Stimulated activated CD8-positive, alpha-beta memory T cell treated with anti-CD3 and anti-CD28 coated beads, Interleukin-12 subunit alpha, Interleukin-12 subunit beta, amount 100 ng/mL, for 24 hours (primary cell): ENCODE measurements at regions not wholly inside any gene's neighbourhood (a gene's known extent, or its start where the extent isn't known, plus 50 kb on each side); places are given as distances from the start of the nearest gene placed in this dataset.

Experiments
- DNase-seq: peaks from one replicate; pipeline ENCODE4 v3.0.0-alpha.2; 2020; ENCODE audit errors: extremely low read depth

DNA sequence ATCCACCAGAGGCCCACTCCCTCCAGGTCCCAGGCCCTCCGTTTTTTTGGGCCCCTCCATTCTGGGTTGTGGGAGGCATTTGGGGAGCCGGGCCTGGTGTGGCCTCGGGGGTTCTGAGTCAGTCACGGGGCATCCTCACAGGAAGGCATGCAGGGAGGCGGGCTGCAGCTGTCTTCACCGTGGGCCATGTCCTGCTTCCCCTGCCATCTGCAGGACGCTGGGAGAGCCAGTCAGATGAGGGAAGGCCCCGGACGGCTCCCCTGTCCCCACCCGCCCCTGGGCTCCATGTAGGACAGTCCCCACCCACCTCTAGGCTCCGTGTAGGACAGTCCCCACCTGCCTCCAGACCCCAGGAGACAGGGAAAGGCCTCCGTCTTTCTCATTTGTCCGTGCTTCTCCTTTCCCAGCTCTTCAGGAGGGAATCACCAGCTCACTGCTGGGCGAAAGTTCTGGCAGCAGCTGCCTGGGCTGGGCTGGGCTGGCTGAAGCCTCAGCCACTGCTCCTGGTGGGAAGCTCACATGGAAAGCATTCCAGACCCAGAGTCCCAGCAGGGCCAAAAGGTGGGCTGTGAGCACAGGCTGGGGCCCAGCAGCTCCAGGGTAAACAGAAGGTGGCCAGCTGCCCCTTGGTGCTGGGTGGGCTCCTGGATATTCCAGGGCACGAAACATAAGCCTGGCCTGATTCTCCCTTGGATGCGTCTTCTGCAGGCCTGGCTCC, 217.8 kb downstream of the KIF26A start:
- no peak for DNase-seq

DNA sequence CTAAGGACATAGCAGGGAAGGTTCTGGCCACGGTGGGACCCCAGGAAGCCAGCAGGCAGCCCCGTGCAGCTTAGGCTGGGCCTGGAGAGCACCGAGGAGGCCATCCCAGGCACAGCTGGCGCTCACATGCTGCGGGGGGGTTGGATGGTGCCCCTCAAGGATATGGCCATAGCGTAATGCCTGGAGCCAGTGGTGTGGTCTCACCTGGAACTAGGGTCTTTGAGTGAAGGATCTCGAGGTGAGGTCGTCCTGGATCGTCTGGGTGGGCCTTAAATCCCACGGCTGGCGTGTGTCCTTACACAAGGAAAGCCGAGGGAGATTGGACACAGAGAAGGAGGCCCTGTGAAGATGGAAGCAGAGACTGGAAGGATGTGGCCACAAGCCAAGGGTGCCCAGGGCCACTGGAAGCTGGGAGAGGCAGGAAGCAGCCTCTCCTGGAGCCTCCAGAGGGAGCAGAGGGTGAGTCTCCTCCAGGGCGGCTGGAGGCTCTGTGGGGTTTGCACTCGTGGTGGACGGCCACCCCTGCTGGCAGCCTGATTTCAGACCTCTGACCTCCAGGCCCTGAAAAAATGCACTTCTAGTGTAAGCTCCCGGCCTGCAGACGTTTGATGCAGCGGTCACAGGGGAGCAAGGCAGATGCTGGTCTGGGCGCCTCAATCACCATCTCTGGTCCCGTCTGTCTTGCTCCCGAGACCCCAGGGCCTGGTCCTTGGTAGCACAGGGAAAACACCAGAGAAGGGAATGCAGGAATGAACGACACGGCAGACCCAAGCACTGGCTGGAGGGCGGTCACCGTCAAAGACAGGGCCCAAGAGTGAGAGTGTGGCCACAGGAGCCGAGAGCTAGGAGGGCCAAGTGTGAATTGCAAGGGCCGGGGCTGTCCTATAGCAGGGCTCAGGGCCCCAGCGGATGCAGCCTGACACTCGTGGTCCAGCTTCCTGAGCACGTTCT, 218.6 kb downstream of the KIF26A start:
- DNase-seq, result no peak

DNA sequence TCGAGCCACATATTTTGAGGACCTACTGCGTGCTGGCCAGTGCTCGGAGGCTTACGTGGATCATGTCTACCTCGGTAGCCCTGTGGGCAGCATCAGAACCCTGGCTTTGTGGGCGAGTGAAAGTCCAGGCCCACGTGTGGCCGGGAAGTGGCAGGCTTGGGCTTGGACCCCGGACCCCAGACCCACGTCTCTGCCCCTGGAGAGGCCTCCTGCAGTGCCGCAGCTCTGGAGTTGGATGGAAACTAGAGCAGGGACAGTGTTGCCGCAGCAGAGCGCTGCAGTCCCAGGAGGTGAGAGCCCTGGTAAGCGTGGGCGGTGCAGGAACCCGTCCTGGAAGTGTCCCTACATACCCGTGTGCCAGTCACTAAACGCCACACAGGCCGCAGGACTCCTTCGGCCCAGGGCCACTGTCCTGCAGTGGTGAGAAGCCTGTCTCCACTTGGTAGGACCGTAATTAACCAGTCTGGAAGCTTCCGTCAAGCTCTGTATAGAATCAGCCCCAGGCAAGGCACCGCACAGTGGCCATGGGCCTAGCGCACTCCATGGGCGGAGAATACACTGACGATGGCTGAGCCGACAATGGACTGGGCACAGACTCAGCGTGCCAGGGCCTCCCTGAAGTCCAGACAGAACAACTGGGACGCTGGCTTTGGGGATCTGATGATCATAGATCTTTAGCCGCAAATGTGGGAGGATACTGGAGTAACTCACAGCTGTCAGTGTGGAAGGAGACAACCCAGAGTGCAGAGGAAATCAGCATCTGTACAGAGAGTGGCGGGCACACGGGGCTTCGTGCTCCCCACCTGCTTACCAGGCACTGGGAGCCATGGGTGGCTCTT, 219.5 kb downstream of the KIF26A start:
- DNase-seq, result no peak

DNA sequence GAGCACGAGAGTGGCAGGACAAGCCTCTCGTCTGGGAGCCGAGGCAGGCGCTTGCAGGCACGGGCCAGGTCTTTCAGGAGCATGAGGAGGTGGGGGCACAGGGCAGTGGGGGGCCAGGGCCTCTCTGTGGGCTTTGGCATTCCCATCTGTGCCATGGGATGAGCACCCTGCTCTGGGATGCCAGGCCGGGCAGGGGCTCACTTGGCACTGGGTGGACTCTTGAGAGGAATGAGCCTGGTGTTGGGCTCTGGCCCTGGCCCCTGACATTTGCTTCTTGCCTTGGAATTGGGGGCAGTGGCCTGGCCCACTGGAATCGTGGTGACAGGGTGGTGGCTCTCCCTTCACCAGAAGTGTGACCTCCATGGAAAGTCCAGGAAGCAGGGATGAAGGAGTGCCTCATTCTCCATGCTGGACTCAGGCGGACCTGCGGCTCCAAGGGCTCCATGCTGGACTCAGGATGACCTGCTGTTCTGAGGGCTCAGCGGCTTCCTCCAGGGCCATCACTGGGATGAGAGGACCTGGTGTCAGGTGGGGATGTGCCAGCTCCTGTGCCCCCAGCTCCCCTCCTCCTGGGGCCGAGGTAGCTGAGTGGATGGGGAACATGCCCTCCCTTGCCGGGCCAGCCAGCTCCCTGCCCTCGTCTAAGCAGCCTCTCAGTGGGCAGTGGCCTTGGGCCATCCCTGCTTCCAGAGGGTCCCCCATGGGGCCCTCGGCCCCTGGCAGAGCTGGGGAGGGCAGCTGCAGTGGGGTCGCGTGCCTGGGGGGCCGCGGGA, 220.3 kb downstream of the KIF26A start:
- DNase-seq, result no peak

DNA sequence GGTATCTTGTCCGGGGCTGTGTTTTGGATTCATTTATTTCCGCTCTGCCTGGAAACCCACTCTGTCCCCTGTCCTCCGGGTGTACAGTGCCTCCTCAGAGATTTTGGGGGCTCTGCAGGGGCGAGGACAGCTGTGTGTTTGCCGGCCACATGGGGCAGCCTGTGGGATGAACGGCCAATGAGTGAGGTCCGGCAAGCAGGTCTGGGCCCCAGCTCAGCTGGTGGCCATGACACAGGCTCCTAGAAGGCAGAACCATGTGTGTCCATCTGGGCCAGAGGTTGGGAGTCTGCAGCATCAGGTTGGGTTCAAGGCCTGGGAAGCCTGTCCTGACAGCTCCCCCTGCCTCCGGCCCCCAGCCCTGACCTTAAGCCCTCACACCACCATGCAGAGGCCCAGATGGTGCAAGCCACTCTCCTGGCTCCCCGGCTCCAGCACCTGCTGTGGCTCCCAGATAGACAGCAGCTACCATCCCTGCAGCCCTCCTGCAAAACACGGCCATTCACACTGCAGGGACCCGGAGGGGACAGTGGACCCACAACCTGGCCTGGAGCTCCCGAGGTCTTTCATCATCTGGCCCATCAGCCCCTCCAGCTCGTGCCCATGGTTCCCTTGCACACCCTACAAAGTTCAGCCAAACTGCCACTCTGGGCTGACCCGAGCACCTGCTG, 220.1 kb upstream of the C14orf180 start:
- no peak for DNase-seq

DNA sequence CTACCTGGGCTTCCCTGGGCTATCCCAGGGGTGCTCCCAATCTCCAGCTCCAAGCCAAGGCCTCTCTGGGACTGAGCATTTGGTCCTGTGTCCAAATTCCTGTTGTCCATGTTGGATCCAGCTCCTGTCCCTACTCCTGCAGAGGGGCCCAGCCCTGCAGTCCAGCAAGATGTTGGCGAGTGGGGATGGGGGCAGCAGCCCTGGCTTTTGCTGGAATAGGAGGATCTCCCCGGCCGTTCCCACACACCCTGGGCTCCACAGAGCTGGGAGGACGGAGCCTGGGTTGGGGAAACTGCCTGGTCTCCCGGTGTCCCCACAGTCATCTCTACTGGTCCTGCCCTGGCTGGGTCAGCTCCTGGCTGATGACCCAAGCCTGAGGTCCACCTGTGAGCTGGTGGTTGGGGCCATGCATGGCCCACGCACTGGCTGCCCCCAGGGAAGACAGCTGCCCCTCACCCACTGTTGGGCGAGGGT, 219.6 kb upstream of the C14orf180 start:
- no peak for DNase-seq

DNA sequence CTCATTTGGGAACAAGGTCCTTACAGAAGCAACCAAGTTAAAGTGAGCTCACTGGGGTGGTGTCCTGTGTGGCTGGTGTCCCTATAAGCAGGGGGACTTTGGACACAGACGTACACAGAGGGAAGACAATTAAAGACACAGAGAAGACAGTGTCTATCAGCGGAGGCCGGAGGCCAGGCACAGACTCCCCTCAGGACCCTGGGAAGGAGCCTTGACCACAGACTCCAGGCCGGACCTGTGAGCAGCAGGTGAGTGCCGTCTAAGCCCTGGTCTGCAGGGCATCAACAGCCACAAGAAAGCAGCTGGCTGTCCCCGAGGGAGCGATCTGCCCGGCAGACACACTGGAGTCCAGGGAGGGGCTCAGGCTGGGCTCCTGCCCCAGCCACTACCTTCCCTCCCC, 219.1 kb upstream of the C14orf180 start:
- DNase-seq, result no peak

DNA sequence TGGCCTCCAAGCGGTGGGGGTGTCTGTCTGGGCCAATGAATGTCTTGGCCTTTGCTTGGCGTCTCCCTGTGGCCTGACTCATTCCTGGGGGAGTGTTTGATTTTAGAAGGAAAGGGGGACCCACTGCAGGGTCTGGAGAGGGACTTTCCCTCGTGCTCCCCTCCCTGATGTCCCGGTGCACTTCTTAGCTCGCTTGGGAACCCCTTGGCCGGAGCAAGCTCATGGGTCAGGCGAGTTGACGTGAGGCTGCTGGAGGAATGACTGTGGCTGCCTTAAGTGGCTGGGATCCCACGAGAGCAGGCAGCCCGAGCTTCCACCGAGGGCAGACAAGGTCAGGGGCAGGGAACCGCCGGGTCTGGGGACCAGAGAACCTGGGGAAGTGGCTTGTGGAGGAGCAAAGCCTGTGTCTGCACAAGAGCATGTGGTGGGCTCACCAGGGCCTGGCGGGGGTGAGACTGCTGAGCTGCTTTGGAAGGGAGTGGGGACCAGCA, 218.4 kb upstream of the C14orf180 start:
- no peak for DNase-seq

DNA sequence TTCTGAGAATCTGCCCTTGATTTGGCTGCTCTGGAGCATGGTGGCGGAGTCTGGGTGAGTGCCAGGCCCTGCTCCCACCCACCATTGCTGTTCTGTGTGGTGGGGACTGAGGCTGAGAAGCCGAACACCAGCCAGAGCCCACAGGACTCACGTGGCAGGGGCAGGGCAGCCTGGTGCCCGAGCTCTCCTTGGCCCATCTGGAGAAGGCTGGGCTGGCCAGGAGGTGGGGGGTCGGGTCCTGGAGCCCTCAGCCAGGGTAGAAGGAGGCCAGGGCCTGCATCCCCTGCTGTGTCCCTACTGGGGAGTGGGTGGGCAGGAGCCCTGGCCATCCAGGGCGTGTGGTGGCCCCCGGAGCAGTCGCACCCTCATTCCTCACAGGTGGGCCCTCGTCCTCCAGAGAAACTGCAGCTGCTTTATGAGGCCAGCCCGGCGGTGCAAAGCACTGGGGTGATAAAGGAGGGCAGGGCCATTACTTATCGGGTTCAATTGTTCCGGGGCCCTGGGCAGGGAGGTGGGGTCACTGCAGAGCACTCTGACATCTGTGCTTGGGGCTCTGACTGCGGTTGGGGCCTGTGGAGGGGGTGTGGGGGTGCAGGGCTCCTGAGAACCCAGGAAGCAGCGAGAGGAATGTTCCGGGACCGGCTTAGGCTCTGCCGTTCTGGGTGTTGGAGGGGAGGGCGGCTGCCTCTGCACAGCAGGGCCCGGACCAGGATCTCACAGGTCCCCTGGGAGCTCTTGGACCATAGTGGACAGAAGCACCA, 217.5 kb upstream of the C14orf180 start:
- DNase-seq, result no peak

DNA sequence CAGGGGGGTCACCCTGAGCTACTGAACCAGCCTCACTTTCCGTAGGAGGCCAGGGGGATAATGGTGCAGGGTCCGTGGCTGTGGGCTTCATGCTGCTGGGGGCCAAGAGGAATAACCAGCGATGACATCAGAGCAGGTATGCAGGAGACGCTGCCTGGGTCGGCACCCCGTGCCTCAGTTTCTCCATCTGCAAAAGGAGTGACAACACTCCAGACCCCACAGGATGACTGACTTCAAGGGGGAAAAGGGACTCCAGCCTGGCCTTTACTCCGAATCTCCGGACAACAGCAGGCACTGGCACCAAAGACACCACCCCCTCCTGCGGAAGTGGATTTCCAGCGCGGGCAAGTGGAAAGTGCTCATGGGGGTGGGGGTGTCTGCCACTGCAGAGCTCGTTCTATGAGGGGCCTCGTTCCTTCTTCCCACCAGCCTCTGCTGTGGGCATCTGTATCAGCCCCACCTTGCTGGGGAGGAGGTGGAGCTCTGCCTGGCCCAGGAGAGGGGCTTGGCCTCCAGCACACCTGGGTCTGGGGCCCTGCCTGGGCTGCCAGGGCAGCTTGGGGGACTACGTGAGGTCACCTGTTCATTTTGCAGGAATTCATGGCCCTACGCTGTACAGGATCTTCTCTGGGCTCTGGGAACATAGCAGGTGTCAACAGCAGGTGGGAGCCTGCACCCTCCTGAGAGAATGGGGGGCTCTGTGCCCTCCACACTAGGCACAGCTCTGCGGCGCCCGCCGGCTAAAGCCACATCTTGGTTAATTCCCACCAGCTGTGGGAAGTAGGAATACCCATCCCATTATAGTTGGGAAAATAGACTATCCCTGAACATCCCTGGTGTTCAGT, 216.6 kb upstream of the C14orf180 start:
- no peak for DNase-seq

DNA sequence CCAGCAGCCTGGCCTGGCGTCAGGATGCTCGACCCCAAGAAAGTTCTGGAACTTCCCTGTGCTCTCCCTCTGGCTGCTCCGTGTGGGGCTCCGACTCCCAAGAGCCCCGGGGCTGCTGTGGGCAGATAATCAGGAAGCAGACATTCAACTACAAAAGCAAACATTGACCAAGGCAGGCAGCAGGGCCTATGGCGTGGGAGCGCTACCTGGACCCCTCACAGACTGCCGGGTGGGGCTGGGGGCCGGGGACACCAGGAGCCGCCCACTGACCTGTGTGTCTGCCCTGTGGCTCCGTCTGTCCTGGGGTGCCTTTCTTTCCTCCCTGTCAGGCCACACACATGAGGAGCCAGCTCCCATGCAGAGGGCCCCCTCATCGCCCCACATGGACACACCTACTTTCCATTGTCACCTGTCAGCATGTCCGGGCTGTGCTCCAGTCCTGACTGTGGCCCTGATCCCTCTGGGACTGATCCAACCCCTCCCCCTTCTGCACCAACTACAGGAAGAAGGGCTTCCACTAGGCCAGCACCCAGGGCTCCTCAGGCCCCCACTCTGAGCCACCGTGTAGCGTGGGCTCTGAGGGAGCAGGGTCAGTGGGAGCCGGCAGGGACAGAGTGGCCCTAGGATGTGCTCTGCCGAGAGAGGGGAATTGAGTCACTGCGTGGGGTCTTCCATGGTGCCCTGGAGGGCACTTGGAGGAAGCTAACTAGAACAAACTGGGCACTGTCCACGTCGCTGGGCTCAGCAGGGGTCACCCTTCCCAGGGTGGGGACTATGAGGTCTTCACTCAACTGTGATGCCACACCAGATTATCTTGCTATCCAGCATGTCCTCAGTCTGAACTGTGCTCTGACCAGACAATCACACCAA, 215.4 kb upstream of the C14orf180 start:
- no peak for DNase-seq

DNA sequence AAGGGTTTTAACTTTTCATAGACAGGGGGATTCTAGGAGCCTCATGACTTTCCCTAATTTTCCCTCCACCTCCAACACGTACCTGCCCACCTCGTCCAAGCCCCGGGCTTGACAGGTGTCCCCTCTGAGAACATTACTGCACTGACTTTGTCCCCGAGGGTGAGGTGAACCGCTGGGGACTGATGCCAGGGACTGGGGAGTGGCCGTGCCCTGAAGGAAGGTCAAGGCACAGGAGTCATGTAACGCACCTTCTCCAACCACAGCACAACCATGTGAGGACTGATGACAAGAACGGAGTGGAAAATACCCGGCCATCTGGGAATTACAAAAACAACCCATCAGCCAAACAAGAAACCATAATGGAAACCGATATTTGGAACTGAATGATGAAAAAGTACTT, 214.7 kb upstream of the C14orf180 start:
- DNase-seq, result no peak

DNA sequence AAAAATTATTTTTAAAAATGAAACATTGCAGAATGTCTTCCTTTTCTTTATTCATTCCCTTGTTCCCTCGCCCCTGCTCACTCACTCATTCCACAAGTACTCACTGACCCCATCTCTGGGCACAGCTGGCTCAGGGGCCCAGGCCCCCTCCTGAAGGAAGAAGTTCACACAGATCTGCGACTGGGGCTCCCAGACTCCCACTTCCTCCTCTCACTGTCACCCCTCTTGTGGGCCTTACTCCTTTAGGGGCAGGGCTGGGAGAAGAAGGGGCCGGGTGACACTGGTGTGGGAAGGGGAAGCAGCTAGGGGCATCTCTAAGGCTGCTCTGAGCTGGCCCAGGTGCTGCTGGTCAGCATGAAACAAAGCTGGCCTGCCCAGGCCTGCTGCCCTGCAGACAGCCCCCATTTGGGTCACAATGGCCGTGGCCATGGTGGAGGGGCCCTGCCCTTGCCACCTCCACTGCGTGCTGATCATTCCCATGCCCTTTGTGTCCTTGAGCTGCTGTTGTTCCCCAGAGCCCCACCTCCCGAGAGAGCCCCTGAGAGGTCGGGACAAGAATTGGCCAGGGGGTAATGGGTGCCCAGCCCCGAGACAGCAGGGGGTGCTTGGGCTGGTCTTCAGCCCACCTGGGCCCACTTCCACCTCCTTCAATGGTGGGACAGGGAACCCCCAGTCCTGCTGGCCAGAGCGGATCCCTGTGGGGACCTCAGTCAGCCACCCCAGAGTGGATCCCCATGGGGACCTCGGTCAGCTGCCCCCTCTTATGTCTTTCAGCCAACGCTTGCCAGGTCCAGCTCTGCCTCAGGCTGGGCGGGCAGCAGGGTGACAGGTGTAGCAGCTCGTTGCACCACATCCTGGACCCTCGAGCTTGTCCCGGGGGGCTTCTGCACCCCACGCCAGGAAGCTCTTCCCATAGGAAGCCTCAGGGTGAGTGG, 212.4 kb upstream of the C14orf180 start:
- no peak for DNase-seq

DNA sequence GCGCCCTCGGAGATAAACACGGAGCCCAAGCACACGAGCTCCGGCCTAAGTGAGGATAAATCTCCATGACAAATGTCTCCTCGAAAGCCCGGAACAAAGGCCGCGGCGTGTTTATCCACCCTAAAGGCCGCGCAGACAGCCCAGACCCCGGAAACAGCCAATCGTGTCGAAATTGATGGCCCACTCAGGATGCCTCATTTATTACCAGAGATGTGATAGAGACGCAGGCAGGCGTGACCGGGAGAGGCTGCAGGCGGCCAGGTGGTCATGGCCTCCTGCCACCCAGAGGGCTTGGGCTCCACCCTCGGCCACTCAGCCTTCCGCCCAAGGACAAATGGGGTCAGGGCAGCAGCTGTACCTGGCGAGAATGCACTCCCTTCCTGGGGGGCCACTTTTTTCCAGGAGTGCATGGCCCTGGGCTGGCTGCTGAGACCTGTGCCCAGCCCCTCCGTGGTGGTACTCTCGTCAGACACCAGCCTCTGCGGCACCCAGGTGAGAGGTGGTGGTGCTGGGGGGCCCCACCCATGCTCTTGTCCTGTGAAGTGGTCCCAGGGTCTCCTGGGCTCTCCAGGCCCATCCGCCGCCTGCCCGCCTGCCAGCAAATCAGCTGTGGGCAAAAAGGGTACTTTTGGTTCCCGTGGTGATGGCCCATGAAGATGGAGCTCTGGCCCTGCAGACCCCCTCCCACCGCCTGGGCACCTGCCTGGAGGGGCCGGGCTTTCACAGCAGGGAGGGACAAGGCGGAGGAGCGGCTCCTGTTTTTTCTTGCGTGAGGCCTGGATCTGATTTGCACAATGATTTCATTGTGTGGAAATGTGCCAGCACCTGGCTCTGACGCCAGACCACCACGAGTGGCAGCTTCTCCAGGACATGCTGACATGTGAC, 211.5 kb upstream of the C14orf180 start:
- no peak for DNase-seq

DNA sequence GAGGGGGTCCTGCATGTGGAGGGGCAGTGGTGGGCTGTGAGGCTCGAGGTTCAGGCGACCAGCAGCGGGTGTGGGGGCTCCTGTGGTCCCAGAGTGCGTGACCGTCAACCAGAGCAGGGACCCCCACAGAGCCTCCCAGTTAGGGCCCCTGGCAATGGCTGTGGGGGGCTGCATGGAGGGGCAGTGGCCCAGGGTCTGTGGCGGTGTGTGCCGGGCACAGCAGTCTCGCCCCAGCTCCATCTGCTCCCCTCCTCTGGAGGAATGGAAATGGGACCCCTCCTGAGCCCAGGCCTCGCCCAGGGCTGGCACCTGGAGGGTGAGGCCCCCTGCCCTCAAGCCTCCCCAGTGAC, 210.8 kb upstream of the C14orf180 start:
- no peak for DNase-seq

DNA sequence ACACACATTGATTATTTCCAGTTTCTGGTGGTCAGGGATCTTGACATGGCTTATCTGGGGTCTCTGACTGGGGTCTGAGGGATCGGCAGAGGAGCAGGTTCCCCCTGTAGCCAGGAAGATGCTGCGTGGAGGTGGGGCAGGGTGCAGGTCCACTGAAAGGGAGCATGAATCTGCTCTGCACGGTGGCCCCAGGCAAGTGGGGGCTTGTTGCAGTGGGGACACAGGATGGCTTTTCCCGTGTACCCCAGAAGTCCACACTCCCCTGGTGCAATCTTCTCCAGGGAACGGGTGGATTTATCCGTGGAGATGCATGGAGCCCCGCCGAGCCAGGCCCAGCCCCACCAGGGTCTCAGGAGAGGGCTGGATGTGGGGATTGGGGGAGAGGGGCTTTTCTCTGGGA, 210.4 kb upstream of the C14orf180 start:
- no peak for DNase-seq
